ENCODE measurements at regions not wholly inside any gene's neighbourhood (a gene's known extent, or its start where the extent isn't known, plus 50 kb on each side); places are given as distances from the start of the nearest gene placed in this dataset.
"Not testable (repeated sequence)": the region's sequence is repeated elsewhere in the genome, so short reads cannot be mapped to it uniquely, and the experiment has no call there.

DNA sequence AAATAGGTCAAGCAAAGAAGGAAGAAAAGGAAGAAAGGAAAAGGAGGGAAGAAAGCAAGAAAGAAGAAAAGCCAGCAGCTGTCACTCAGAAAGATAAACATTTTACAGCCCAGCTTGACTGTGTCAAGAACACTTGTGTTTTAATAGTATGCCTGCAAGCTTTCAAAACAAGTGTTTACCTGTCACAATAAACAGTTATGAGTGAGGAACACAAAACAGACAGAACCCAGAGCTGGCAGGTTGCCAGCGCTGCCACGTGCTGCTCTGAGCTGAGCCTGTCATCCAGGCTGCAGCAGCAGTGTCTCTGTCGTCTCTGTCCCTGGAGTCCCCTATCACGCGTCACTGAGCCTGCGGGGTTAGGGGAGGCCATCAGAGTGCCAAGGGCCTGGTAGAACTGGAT is 827.6 kb upstream of the AUTS2 start:
- Mint-ChIP-seq H3K4me1 (no peaks in the 10 kb centered on the region), H3K4me3 (no peak overlapping the region), H3K36me3 (ENCODE audit: insufficient read depth) (peaks cover 2% of the 10 kb centered on the region), H3K9me3 (peaks cover 5% of the 10 kb centered on the region), H3K27me3 (no peaks in the 10 kb centered on the region), H3K27ac (ENCODE audit: low read depth) (no peak overlapping the region)
- no peak for DNase-seq (ENCODE audit: low spot score in 2 of 2)
- no peak for ATAC-seq (replicated peaks; ENCODE audit: extremely low read depth, poor library complexity, severe bottlenecking)

DNA sequence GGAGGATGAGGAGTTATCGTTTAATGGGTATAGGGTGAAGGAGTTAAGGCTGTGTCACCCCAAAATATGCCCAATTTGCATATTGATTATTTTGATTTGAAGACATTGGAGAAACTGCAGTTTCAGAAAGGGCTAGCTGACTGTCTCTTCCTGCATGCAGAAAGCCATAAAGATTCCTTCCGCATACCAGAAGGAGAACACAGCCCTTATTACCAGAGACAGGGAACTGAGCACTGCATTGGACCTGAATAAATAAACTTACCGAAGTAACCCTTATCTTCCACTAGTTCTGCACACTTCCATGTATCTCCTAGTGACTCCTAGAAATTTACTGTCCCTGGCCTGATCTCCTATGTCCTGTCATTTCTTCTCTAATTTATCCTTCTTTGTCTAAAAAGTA is 821.9 kb upstream of the AUTS2 start:
- no peaks in the 10 kb centered on the region for H3K27me3 Mint-ChIP-seq

DNA sequence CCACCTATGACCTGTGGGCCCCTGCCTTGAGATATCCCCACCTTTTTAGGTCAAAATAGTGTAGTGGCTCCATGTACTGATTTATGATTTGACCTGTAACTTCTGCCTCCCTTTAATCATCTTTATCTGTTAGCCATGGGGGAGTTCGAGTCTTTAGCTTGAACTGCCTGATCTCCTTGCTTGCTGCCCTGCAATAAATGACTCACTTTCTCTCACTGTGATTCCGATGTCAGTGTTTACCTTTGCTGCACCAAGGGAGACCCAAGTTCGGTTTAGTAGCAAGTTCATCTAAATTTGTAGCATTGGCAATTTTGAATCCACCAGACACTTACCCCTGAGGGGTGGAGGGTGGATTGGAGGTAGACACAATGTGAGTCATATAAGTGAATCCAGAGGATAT is 814.6 kb upstream of the AUTS2 start:
- Mint-ChIP-seq H3K27me3 (no peaks in the 10 kb centered on the region), H3K27ac (ENCODE audit: low read depth) (no peak overlapping the region), H3K9me3 (peaks cover 8% of the 10 kb centered on the region), H3K36me3 (ENCODE audit: insufficient read depth) (no peaks in the 10 kb centered on the region), H3K4me1 (no peaks in the 10 kb centered on the region), H3K4me3 (no peak overlapping the region)
- no peak for DNase-seq (ENCODE audit: low spot score in 2 of 2)
- no peak for ATAC-seq (replicated peaks; ENCODE audit: extremely low read depth, poor library complexity, severe bottlenecking)

More for the DNA sequence above, 821.9 kb upstream of the AUTS2 start:
- H3K4me3 Mint-ChIP-seq: no peak overlapping the region
- H3K4me1 Mint-ChIP-seq: no peaks in the 10 kb centered on the region
- H3K27ac Mint-ChIP-seq (ENCODE audit: low read depth): no peak overlapping the region
- ATAC-seq (replicated peaks; ENCODE audit: extremely low read depth, poor library complexity, severe bottlenecking) (no peak), DNase-seq (ENCODE audit: low spot score in 2 of 2) (no peak)
- H3K36me3 Mint-ChIP-seq (ENCODE audit: insufficient read depth): no peaks in the 10 kb centered on the region
- peaks cover 8% of the 10 kb centered on the region for H3K9me3 Mint-ChIP-seq

DNA sequence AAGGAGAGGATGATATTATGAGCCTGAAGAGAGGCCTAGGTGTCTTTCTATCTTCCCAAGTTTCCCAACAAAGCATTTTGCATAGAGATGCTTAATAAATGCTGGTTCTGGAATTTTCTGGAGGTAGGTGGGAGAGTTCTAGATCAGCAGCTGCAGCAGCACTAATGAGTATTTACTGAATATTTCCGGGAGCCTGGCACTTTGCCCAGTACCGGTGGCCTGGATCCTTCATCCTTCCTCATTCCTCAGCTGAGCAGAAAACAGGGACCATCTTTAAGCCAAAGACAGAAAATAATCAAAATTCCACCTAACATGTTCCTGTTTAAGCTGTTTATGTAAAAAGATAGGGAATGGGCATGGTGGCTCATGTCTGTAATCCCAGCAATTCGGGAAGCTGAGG is 813.2 kb upstream of the AUTS2 start:
- H3K27me3 Mint-ChIP-seq: no peaks in the 10 kb centered on the region
- H3K27ac Mint-ChIP-seq (ENCODE audit: low read depth): no peak overlapping the region
- H3K4me3 Mint-ChIP-seq: no peak overlapping the region
- no peaks in the 10 kb centered on the region for H3K9me3 Mint-ChIP-seq
- no peak for DNase-seq (ENCODE audit: low spot score in 2 of 2)
- peaks cover 2% of the 10 kb centered on the region for H3K36me3 Mint-ChIP-seq (ENCODE audit: insufficient read depth)
- H3K4me1 Mint-ChIP-seq: no peaks in the 10 kb centered on the region
- no peak for ATAC-seq (replicated peaks; ENCODE audit: extremely low read depth, poor library complexity, severe bottlenecking)

DNA sequence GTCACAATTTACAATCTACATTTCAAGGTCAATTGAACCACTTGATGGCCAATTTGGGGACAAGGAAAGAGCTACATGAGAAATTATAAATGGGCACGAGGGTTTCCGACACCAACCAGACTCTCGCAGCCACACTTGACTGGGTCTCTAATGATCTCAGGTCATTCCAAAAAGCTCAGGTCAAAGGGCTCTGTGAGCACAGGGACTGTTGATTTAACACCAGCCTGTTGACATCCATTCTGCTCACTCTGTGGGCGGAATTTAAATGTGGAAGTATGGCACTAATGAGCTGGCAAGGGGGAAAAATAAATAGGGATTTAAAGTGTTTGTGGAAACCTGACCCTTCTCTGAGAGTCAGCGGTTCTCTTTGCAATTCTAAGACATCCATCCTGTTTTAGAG is 810.7 kb upstream of the AUTS2 start:
- H3K4me3 Mint-ChIP-seq: no peak overlapping the region

DNA sequence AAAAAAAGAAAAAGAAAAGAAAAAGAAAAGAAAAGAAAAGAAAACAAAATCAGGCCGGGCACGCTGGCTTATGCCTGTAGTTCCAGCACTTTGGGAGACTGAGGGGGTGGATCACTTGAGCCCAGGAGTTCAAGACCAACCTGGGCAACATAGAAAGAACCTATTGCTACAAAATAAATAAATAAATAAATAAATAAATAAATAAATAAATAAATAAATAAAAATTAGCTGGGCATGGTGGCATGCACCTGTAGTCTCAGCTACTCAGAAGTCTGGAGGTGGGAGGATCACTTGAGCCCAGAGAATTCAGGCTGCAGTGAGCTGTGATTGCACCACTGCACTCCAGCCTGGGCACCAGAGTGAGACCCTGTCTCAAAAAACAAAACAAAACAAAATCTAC is 809.7 kb upstream of the AUTS2 start:
- H3K4me1 Mint-ChIP-seq; H3K36me3 Mint-ChIP-seq (ENCODE audit: insufficient read depth); H3K27me3 Mint-ChIP-seq; DNase-seq (ENCODE audit: low spot score in 2 of 2); ATAC-seq (replicated peaks; ENCODE audit: extremely low read depth, poor library complexity, severe bottlenecking); H3K4me3 Mint-ChIP-seq; H3K27ac Mint-ChIP-seq (ENCODE audit: low read depth): not testable (repeated sequence)
- peaks cover 11% of the 10 kb centered on the region for H3K9me3 Mint-ChIP-seq

More for the DNA sequence above, 810.7 kb upstream of the AUTS2 start:
- Mint-ChIP-seq H3K4me1 (no peaks in the 10 kb centered on the region), H3K27me3 (no peaks in the 10 kb centered on the region), H3K9me3 (peaks cover 11% of the 10 kb centered on the region), H3K36me3 (ENCODE audit: insufficient read depth) (peaks cover 5% of the 10 kb centered on the region), H3K27ac (ENCODE audit: low read depth) (no peak overlapping the region)
- ATAC-seq (replicated peaks; ENCODE audit: extremely low read depth, poor library complexity, severe bottlenecking) (no peak), DNase-seq (ENCODE audit: low spot score in 2 of 2) (no peak)

DNA sequence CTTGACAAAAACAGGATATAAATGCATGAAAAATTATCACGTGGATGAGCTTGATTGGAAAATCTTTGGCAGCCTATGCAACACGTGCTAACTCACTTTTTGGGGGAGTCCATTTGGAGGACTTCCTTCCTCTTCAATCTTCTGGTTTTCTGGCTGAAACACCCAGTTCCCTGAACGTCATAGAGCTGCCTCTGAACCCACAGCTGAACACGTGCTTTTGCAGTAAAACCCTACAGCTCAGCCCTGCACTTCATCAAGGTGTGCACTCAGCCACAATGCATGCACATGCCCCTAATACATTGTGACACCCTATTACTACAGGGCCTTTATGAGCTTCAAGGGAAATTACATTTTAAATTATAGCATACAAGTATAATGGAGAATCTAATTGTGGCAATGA is 808.7 kb upstream of the AUTS2 start:
- Mint-ChIP-seq H3K4me3 (no peak overlapping the region), H3K36me3 (ENCODE audit: insufficient read depth) (peaks cover 5% of the 10 kb centered on the region), H3K27ac (ENCODE audit: low read depth) (no peak overlapping the region), H3K4me1 (no peaks in the 10 kb centered on the region), H3K27me3 (no peaks in the 10 kb centered on the region), H3K9me3 (peaks cover 11% of the 10 kb centered on the region)
- ATAC-seq (replicated peaks; ENCODE audit: extremely low read depth, poor library complexity, severe bottlenecking): no peak
- no peak for DNase-seq (ENCODE audit: low spot score in 2 of 2)

DNA sequence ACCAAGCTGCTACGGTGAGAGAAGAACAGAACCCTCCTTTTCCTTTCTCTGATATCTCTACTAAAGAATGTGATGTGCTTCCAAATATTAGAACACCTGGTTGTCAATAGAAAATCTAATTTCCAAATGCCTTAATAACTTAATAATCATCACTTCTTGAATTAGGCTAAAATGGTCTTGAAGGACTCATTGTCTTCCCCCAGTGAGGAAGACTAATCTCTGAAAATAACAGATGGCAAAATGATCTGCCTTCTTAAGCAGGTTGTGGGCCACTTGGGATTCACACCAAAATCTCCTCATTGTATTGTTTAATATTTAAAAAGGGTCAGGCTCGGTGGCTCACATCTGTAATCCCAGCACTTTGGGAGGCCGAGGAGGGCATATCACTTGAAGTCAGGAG is 805.9 kb upstream of the AUTS2 start:
- H3K4me3 Mint-ChIP-seq: no peak overlapping the region
- no peaks in the 10 kb centered on the region for H3K27me3 Mint-ChIP-seq
- no peak for ATAC-seq (replicated peaks; ENCODE audit: extremely low read depth, poor library complexity, severe bottlenecking)
- H3K36me3 Mint-ChIP-seq (ENCODE audit: insufficient read depth): peaks cover 5% of the 10 kb centered on the region
- H3K27ac Mint-ChIP-seq (ENCODE audit: low read depth): no peak overlapping the region
- H3K4me1 Mint-ChIP-seq: no peaks in the 10 kb centered on the region
- DNase-seq (ENCODE audit: low spot score in 2 of 2): no peak
- peaks cover 18% of the 10 kb centered on the region for H3K9me3 Mint-ChIP-seq

DNA sequence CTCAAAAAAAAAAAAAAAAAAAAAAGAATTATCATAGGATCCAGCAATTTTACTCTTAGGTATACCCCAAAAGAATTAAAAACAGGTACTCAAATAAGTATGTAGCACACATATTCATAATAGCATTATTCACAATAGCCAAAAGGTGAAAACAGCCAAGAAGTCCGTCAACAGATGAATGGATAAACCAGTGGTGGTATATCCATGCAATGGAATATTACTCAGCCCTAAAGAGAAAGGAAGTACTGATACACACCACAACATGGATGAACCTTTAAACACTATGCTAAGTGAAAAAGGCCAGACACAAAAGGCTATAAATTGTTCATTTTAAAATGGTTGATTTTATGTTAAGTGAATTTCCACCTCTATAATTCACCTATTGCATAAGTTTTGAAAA is 804.8 kb upstream of the AUTS2 start:
- Mint-ChIP-seq H3K27me3 (no peaks in the 10 kb centered on the region), H3K4me3 (no peak overlapping the region), H3K4me1 (no peaks in the 10 kb centered on the region), H3K36me3 (ENCODE audit: insufficient read depth) (peaks cover 5% of the 10 kb centered on the region), H3K27ac (ENCODE audit: low read depth) (no peak overlapping the region), H3K9me3 (peaks cover 18% of the 10 kb centered on the region)
- ATAC-seq (replicated peaks; ENCODE audit: extremely low read depth, poor library complexity, severe bottlenecking): no peak
- no peak for DNase-seq (ENCODE audit: low spot score in 2 of 2)

DNA sequence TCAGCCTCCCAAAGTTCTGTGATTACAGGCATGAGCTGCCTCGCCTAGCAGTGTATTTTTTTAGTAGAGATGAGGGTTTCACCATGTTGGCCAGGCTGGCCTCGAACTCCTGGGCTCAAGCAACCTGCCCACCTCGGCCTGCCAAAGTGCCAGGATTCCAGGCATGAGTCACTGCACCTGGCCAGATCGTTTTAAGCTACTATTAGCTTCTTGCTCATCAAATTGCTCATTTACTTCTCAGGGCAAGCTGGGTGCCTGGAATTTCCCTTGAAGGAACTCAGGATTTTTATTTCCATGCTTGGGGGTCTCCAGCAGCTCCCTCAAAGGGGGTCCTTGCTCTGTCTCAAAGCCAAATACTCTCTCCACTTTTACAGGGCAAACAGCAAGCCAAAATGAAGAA is 798.0 kb upstream of the AUTS2 start:
- Mint-ChIP-seq H3K4me1 (no peaks in the 10 kb centered on the region), H3K27me3 (no peaks in the 10 kb centered on the region), H3K4me3 (no peak overlapping the region), H3K27ac (ENCODE audit: low read depth) (no peak overlapping the region), H3K9me3 (peaks cover 17% of the 10 kb centered on the region), H3K36me3 (ENCODE audit: insufficient read depth) (peaks cover 2% of the 10 kb centered on the region)
- ATAC-seq (replicated peaks; ENCODE audit: extremely low read depth, poor library complexity, severe bottlenecking) (no peak), DNase-seq (ENCODE audit: low spot score in 2 of 2) (no peak)

DNA sequence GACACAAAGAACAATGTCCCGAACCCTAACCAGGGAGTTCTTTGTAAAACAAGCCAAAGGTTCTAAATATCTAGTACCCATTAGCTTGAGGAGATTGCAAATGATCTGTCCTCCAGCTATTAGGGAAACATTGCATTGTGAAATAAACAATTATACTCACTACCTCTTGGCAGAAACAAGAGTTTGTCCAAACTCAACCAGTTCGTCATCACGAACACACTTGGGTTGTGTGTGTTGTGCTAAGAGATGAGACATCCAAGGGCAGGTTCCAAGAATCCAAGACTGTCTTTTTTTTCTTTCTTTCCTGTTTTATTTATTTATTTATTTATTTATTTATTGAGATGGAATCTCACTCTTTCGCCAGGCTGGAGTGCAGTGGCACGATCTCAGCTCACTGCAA is 793.1 kb upstream of the AUTS2 start:
- Mint-ChIP-seq H3K27ac (ENCODE audit: low read depth) (no peak overlapping the region), H3K27me3 (no peaks in the 10 kb centered on the region), H3K36me3 (ENCODE audit: insufficient read depth) (peaks cover 2% of the 10 kb centered on the region), H3K4me3 (no peak overlapping the region), H3K9me3 (peaks cover 32% of the 10 kb centered on the region), H3K4me1 (no peaks in the 10 kb centered on the region)
- ATAC-seq (replicated peaks; ENCODE audit: extremely low read depth, poor library complexity, severe bottlenecking) (no peak), DNase-seq (ENCODE audit: low spot score in 2 of 2) (no peak)

DNA sequence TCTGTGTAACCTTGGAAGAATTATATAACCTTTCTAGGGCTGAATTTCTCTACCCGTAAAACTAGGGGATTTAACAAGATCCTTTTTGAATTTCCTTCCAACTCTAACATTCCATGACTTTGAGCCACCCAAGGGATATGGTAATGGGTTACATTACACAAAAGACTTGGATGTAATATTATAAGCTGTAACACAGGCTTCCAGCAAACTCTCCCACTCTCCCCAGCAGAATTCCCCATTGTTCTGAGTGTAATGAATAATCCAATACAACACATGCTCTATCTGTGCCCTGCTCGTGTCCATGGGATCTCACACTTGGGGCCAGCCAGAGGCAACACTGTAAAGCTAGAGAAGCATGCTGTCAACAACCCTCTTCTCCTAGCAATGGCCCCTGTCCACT is 790.6 kb upstream of the AUTS2 start:
- H3K36me3 Mint-ChIP-seq (ENCODE audit: insufficient read depth): no peaks in the 10 kb centered on the region
- no peak overlapping the region for H3K27ac Mint-ChIP-seq (ENCODE audit: low read depth)
- H3K4me3 Mint-ChIP-seq: no peak overlapping the region
- H3K9me3 Mint-ChIP-seq: peaks cover 30% of the 10 kb centered on the region
- DNase-seq (ENCODE audit: low spot score in 2 of 2) (no peak), ATAC-seq (replicated peaks; ENCODE audit: extremely low read depth, poor library complexity, severe bottlenecking) (no peak)
- no peaks in the 10 kb centered on the region for H3K4me1 Mint-ChIP-seq
- no peaks in the 10 kb centered on the region for H3K27me3 Mint-ChIP-seq

DNA sequence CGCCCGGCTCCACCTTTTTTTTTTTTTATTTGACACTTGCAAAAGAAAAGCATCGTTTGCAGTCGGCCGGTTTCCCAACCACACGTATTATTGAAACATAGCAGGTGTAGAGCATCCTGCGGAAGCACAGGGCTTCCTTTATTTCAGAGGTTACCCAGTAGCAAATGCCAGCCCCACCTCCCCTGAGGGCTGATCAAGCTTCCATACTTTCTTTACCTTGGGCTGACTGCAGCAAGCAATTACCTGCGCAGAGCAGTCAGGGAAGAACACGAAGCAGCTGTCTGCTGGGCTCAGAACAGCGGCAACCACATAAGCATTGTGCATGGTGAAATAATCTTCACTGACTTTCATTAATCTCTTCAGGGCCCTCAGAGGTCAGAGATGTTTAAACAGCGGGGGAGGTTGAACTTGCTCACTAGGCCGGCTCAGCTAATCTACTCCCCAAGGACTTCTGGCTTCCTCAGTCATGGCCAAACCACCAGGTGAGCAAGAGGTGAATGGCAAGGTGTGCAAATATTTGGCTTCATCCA is 784.7 kb upstream of the AUTS2 start:
- Mint-ChIP-seq H3K9me3 (peaks cover 35% of the 10 kb centered on the region), H3K4me1 (no peaks in the 10 kb centered on the region), H3K4me3 (no peak overlapping the region), H3K27me3 (no peaks in the 10 kb centered on the region), H3K27ac (ENCODE audit: low read depth) (no peak overlapping the region), H3K36me3 (ENCODE audit: insufficient read depth) (no peaks in the 10 kb centered on the region)
- no peak for ATAC-seq (replicated peaks; ENCODE audit: extremely low read depth, poor library complexity, severe bottlenecking)
- DNase-seq (ENCODE audit: low spot score in 2 of 2): no peak

DNA sequence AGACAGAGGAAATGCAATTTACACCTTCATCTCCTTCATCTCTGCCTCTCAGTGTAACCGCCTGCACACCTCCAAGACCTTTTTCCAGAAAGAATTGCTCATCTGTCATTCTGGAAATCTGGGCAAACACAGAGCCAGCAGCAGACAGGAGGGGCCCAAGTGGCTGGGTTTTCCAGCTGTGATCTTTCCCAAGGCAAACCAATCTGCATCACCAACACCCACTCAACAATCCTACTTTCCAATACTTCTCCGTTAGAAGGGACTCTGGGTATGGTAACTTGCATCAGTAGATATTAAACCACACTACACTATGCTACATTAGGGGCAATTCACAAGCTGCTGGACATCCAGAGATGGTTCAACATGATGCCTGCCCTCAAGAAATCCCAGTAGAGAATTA is 781.8 kb upstream of the AUTS2 start:
- Mint-ChIP-seq H3K4me3 (no peak overlapping the region), H3K27me3 (no peaks in the 10 kb centered on the region), H3K36me3 (ENCODE audit: insufficient read depth) (no peaks in the 10 kb centered on the region), H3K4me1 (no peaks in the 10 kb centered on the region), H3K9me3 (peaks cover 37% of the 10 kb centered on the region), H3K27ac (ENCODE audit: low read depth) (no peak overlapping the region)
- no peak for ATAC-seq (replicated peaks; ENCODE audit: extremely low read depth, poor library complexity, severe bottlenecking)
- DNase-seq (ENCODE audit: low spot score in 2 of 2): no peak

Measured in central memory CD8-positive, alpha-beta T cell (primary cell).